ENCODE measurements at regions not wholly inside any gene's neighbourhood (a gene's known extent, or its start where the extent isn't known, plus 50 kb on each side); places are given as distances from the start of the nearest gene placed in this dataset.

DNA sequence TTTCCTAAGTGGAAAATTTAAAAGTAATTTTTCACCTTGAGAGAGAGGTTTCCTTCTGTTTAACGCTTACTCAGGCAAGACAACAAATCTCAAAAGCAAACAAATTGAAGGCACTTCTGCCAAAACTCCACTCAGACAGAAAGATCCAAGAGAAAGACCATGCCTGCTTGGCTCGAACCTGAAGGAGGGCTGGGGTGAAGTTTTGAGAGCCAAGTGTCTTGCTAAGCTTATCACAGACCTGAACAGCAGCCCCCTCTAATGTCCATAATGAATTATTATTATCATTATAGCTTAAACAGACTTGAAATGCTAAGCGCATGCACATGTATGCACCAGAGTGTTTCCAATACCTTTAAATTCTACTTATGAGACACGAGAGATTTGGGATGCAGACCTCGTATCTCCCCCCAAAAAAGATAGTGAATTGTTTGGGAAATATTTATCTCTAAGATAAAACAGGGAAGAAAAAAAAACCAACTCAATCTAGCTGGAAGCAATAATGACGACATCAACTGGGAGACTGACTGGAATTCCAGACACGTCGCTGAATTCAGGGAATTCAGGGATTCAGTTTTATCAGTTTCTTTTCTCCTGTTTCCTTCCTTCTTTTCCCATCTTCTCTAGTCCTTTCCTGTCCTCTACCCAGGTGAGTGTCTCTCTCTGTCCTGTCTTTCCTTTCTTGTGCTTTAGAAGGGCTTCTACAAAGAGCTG lies 473.2 kb downstream of the RBFOX1 start:
- no peak overlapping the region for H3K27ac ChIP-seq
- Mint-ChIP-seq H3K27me3 (ENCODE audit: insufficient read depth, low read depth) (peaks cover 6% of the 10 kb centered on the region), H3K36me3 (no peaks in the 10 kb centered on the region), H3K27ac (no peak overlapping the region), H3K9me3 (peaks cover 2% of the 10 kb centered on the region), H3K4me3 (no peak overlapping the region), H3K4me1 (no peaks in the 10 kb centered on the region)
- TF ChIP-seq, protein P1, sequence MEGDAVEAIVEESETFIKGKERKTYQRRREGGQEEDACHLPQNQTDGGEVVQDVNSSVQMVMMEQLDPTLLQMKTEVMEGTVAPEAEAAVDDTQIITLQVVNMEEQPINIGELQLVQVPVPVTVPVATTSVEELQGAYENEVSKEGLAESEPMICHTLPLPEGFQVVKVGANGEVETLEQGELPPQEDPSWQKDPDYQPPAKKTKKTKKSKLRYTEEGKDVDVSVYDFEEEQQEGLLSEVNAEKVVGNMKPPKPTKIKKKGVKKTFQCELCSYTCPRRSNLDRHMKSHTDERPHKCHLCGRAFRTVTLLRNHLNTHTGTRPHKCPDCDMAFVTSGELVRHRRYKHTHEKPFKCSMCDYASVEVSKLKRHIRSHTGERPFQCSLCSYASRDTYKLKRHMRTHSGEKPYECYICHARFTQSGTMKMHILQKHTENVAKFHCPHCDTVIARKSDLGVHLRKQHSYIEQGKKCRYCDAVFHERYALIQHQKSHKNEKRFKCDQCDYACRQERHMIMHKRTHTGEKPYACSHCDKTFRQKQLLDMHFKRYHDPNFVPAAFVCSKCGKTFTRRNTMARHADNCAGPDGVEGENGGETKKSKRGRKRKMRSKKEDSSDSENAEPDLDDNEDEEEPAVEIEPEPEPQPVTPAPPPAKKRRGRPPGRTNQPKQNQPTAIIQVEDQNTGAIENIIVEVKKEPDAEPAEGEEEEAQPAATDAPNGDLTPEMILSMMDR (IDR thresholded peaks at IDR 0.05): peak; percentile 4
- TF ChIP-seq EZH2phosphoT487 (IDR thresholded peaks at IDR 0.05): no peak
- DNase-seq (ENCODE audit: low spot score): no peak
- no peaks in the 10 kb centered on the region for H3K79me2 ChIP-seq (ENCODE audit: low read depth)
- H3K27me3 ChIP-seq: no peaks in the 10 kb centered on the region
- H3K4me1 ChIP-seq: no peaks in the 10 kb centered on the region
- H3K4me3 ChIP-seq: no peak overlapping the region
- H2AFZ ChIP-seq (replicated peaks): no peak overlapping the region
- H3K9ac ChIP-seq: no peak overlapping the region
- H3K9me3 ChIP-seq (ENCODE audit: low read depth): no peaks in the 10 kb centered on the region
- no peaks in the 10 kb centered on the region for H3K36me3 ChIP-seq
- no peak overlapping the region for H3K4me2 ChIP-seq
- no peaks in the 10 kb centered on the region for H4K20me1 ChIP-seq (ENCODE audit: low read depth)
- no peaks in the 10 kb centered on the region for H3F3A ChIP-seq (ENCODE audit: low read depth)

DNA sequence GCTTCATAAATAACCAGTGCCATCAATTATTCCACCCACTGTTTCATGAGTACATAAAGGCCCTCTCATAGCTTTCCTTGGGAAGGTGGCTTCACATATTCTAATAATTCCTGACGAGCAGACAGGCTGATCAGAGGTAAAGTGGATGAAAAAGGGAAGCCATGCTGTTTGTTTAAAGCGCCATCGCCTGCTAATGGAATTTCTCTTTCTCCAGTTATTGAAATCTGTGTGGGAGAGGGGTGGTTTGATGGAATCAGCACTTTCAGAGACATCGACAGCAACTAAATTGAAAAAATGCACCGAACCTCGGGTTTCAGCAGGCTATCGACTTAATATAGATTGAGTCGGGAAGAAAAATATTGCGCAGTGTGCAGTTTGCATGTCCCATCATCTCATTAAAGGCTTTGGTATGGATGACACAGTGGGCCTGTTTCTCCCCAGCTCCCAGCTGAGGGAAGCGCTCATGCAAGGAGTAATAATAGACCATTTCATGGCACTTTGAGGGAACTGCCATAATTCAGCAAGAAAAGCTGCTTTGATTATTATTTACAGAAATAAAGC lies 472.1 kb downstream of the RBFOX1 start:
- Mint-ChIP-seq H3K4me1 (no peaks in the 10 kb centered on the region), H3K4me3 (no peak overlapping the region)

DNA sequence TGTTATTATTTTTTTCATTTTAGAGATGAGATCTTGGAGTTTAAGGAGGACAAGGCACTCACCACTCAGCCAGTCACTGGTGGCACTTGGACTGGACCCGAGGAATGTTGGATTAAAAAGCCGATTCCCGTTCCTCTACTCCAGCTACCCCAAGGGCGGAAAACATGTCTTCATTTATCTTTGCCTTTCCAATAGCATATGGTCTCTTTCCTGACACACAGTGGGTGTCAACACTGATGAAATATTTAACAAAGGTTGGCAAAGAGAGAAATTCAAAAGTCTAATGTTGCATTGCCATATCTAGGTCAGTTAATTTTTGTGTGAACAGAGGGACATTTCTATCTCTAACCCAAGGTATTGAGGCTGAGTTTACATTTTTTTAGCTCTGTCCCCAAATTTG lies 459.7 kb downstream of the RBFOX1 start:
- no peak overlapping the region for H3K4me3 ChIP-seq
- no peak overlapping the region for H3K4me3 Mint-ChIP-seq
- TF ChIP-seq EZH2 (IDR thresholded peaks at IDR 0.05): no peak
- TF ChIP-seq, protein P1 (IDR thresholded peaks at IDR 0.05): no peak
- no peak for TF ChIP-seq EZH2phosphoT487 (IDR thresholded peaks at IDR 0.05)
- H3K36me3 ChIP-seq: no peaks in the 10 kb centered on the region
- H3K27ac ChIP-seq: no peak overlapping the region
- no peak overlapping the region for H3K4me2 ChIP-seq
- H3K9me3 ChIP-seq (ENCODE audit: low read depth): no peaks in the 10 kb centered on the region
- no peaks in the 10 kb centered on the region for H3F3A ChIP-seq (ENCODE audit: low read depth)
- DNase-seq (ENCODE audit: low spot score): no peak
- no peak overlapping the region for H2AFZ ChIP-seq (replicated peaks)
- no peaks in the 10 kb centered on the region for H3K4me1 Mint-ChIP-seq
- H3K27me3 Mint-ChIP-seq (ENCODE audit: insufficient read depth, low read depth): peaks cover 2% of the 10 kb centered on the region
- no peaks in the 10 kb centered on the region for H3K9me3 Mint-ChIP-seq
- H3K36me3 Mint-ChIP-seq: no peaks in the 10 kb centered on the region
- H3K79me2 ChIP-seq (ENCODE audit: low read depth): no peaks in the 10 kb centered on the region
- H4K20me1 ChIP-seq (ENCODE audit: low read depth): no peaks in the 10 kb centered on the region
- no peak overlapping the region for H3K27ac Mint-ChIP-seq
- H3K4me1 ChIP-seq: no peaks in the 10 kb centered on the region
- no peak overlapping the region for H3K9ac ChIP-seq
- no peaks in the 10 kb centered on the region for H3K27me3 ChIP-seq

More for the DNA sequence above, 472.1 kb downstream of the RBFOX1 start:
- no peaks in the 10 kb centered on the region for H3F3A ChIP-seq (ENCODE audit: low read depth)
- peaks cover 10% of the 10 kb centered on the region for H3K27me3 Mint-ChIP-seq (ENCODE audit: insufficient read depth, low read depth)
- no peak for TF ChIP-seq EZH2phosphoT487 (IDR thresholded peaks at IDR 0.05)
- no peak for TF ChIP-seq EZH2 (IDR thresholded peaks at IDR 0.05)
- TF ChIP-seq, protein P1 (IDR thresholded peaks at IDR 0.05): no peak
- H3K79me2 ChIP-seq (ENCODE audit: low read depth): no peaks in the 10 kb centered on the region
- H3K9me3 Mint-ChIP-seq: peaks cover 2% of the 10 kb centered on the region
- H3K36me3 Mint-ChIP-seq: no peaks in the 10 kb centered on the region
- H3K27ac ChIP-seq: no peak overlapping the region
- H3K4me3 ChIP-seq: no peak overlapping the region
- no peak overlapping the region for H3K9ac ChIP-seq
- DNase-seq (ENCODE audit: low spot score): no peak
- no peak overlapping the region for H2AFZ ChIP-seq (replicated peaks)
- H3K4me1 ChIP-seq: no peaks in the 10 kb centered on the region
- no peaks in the 10 kb centered on the region for H3K36me3 ChIP-seq
- H4K20me1 ChIP-seq (ENCODE audit: low read depth): no peaks in the 10 kb centered on the region
- no peaks in the 10 kb centered on the region for H3K9me3 ChIP-seq (ENCODE audit: low read depth)
- no peak overlapping the region for H3K27ac Mint-ChIP-seq
- no peak overlapping the region for H3K4me2 ChIP-seq
- H3K27me3 ChIP-seq: no peaks in the 10 kb centered on the region

Measured in neural progenitor cell (in vitro differentiated cells).